HG02840 (cell line): ENCODE measurements at regions not wholly inside any gene's neighbourhood (a gene's known extent, or its start where the extent isn't known, plus 50 kb on each side); places are given as distances from the start of the nearest gene placed in this dataset.

ENCODE experiments used
- ATAC-seq: cut with Tn5 transposase; IDR thresholded peaks from one replicate; pipeline ENCODE4 v1.9.1; 2021; ENCODE audit warnings: mild to moderate bottlenecking, moderate library complexity, moderate number of reproducible peaks; ENCODE audit not compliant: unreplicated experiment, low FRiP score

DNA sequence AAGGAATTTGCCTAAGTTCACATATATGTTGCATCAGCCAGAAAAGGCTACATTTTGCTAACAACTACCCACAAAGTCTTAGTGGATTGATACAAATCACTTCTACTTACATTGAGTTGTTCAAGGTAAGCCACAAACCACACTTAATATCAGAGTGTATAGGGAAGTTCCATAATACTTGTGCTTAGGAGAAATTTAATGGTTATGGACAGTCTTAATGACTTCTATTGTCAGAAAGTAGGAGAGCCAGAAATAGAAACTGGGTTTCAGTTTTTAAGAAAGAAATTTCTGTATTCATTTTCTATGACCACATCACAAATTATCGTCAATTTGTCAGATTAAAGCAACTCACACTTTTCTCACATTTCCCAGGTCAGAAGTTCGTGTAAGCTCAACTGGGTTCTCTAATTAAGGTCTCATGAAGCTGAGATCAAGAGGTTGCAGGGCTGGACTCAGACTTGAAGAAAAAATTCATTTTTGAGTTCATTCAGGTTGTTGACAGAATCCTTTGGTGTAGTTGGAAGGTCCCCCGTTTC, 695.7 kb downstream of the CDH11 start:
- ATAC-seq = no peak

DNA sequence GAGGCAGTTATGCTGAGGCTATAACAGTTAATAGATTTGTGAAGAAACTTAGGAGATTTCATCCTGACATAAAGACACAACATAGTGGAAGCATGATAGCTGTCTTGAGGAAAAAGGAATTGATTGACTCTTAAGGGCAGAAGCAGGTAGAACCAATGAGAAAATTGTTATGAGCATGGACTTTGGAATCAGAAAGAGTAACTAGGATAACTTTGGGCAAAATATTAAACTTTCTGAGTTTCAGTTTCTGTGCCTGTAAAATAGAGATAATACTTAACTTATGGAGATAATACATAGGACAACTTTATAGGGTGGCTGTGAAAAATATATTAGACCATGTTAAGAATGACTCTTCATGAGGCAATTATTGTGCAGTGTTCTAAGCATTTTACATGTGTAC, 696.5 kb downstream of the CDH11 start:
- no peak for ATAC-seq

DNA sequence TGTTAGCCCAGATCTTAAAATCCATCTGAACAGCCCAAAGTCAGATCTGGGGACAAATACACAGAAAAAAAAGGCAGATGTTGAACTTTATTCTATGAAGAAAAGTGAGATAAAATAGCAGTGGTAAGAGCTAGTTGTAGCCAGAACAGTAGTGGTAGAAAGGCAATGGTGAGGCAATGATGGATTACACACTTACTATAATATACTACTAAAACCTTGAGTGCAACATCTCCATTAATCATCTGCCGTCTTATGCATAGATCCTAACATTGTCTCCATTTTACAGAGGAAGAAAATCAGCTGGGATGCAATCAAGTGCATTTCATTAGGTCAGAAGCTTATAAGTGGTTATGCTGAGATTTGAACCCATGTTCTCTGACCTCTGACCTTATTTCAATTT, 699.6 kb downstream of the CDH11 start:
- no peak for ATAC-seq

DNA sequence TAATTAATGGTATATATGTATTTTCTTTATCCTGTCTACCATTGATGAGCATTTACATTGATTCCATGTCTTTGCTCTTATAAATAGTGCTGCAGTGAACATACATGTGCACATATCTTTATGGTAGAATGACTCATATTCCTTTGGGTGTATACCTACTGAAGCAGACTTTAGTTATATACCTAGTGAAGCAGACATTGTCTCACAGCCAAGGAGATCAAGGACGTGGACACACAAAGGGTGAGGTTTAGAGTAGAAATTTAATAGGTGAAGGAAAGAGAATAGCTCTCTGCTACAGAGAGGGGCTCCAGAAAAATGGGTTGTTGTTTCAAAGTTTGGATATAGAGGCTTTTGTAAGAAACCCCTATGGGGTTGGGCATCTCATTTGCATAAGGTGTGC, 700.3 kb downstream of the CDH11 start:
- no peak for ATAC-seq

DNA sequence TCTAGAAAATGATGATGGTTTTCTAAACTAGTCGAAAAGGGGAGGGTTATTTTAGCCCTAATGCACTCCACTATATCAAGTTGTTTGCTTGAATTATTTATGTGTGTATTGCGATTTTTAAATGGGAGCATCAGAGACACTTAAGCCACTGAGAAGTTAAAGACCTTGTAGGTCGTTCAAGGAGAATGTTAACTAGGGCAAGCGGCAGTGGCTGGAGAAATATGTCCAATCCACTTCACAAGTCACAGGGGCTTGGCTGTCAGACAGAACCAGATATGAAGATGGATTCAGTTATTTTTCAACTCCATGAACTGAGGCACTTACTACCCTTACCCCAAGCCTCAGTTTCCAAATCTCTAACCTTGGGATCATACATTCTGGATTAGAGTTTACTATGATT, 702.0 kb downstream of the CDH11 start:
- no peak for ATAC-seq

DNA sequence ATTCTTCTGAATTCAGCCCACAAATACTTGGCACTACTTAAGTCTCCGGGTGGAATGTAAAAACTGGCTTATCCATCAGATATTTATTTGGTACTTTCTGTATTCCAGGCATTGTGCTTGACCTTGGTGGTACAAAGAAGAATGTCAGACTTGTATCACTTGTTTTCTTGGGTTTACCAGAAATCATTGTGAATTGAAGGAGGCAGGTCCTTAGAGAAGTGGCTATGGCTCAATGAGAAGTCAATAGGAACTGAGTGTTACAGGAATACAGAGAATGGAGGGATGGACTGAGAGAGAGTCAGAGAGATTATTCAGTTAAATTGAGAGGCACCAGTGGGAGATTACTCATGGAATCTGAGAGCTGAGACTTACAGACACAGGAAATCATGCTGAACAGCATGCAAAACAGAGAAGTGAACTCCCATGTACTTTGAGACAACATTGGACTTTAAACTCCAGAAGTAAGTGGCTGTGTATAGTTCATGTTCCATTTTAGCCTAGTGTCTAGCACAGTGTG, 704.1 kb downstream of the CDH11 start:
- ATAC-seq = no peak

DNA sequence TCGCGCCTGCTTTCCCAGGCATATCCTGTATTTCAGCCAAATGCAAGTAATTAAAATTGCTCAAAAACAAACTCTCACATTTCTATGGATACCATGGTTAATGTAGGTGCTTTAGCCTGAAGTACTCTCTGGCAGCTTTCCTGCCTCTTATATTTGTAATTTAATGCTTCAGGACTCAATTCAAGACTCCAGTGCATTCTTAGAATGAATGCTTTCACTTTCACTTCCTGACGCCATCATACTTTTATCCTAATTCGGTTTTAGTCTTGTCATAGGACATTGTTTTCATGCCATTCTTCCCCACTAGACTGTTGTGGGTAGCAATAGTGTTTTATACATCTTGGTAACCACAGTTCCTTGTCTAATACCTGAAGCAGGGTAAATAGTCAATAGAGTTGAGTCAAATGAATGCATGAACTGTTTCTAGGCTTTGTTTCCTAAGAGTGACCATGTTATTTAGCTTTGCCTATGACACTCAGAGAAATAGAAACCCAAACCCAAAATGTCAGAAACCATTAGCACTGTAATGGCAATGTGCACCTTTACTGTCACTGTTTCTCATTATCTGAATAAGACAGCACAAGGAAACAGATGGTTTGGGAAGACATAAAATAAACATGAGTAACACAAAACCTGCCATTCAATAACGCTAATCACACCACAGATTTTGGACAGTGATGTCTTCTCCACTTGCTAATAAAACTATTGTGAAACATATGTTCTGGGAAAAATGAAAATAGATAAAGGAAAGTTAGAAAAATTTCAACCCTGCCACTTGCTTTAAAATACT, 705.5 kb downstream of the CDH11 start:
- no peak for ATAC-seq

DNA sequence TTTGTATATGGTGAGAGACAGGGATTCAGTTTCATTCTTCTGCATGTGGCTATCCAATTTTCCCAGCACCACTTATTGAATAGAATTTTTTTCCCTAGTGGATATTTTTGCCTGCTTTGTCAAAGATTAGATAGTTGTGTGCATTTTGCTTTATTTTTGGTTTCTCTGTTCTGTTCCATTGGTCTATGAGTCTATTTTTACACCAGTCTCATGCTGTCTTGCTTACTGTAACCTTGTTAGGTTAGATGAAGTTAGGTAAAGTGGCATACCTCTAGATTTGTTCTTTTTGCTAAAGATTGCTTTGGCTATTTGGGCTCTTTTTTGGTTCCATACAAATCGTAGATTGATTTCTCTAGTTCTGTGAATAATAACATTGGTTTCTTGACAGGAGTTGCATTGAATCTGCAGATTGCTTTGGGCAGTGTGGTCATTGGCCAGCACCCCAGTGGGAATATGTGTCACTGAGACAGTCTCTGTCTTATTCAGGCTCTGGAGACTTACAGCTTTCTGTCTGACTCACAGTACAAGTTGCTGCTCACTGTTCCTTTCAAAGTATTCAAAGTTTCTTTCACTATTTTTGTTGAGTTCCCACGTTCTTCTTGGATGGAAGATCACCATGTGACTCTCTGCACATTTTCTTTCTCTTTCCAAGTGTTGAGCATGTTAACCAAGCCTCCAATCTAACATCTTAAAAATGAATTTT, 709.1 kb downstream of the CDH11 start:
- no peak for ATAC-seq

DNA sequence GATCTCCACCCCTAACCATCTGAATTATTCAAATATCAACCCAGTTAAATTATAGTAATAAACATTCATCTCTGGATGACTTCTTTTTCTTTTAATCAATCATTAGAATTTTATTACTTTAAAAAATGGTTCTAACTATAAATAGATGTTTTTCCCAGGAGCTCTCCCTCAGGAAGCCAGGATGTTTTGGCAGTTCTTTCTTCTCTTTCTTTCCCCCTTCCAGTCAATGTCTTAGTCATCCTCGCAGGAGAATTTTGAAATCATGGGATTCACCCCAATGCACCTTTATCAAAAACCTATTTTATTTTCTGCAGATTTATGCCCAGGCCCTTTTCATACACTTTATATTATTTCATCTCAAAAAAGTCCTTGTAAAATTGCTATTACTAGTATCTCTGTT, 711.6 kb downstream of the CDH11 start:
- no peak for ATAC-seq

DNA sequence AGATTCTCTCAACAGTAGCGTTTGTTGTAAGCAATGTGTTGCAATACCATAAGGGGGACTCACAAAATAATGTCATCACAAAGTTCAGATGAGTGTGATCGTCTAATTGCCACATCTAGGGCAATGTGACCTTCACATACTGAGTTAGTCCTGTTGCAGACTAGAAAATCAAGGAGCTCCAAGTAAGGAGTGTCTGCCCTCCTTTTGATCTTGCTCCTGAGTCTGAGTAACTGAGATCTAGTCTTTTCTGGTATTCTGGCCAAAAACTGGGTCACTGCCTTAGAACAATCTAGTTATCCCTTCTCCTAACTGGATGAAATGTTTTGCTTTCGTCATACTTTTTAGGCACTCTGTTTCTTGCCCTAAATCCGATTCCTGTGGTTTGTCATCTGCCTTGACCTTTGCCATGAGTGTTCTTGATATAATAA, 712.1 kb downstream of the CDH11 start:
- no peak for ATAC-seq

DNA sequence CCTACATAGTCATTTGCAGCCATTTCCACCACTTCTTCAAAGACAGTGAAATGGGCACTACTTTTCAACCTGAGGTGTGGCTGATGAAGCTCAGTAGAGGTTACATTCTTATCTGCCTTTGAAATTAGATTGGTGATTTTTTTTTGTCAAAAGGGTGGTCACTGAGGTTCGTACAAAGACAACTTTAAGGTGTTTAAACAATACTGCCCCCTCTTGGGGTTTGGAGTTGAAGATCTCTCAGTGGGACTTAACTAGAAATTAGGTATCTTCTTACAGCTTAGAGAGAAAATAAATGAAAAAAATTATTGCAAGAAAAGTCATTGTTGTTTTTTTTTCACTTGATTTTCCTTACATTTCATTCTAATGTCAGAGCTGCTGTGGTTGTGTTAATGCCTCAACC, 713.2 kb downstream of the CDH11 start:
- no peak for ATAC-seq

DNA sequence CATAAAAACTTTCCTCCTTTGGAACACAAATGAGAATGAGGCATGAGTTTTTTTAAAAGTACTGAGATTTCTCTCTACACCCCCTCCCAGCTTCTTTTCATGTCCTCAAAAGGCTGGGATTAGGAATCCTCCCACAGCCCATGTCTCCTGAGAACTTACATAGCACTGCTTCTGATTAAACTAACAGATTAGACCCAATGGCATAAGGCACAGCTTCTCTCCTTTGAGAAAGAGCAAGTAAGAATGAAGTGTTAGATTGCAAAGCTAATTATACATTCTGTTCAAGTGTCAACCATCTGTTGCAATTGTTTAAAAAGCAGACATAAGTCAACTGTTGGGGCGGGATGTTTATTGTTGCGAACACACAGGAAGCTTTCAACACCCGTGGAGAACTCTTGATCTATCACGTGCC, 715.1 kb downstream of the CDH11 start:
- no peak for ATAC-seq

DNA sequence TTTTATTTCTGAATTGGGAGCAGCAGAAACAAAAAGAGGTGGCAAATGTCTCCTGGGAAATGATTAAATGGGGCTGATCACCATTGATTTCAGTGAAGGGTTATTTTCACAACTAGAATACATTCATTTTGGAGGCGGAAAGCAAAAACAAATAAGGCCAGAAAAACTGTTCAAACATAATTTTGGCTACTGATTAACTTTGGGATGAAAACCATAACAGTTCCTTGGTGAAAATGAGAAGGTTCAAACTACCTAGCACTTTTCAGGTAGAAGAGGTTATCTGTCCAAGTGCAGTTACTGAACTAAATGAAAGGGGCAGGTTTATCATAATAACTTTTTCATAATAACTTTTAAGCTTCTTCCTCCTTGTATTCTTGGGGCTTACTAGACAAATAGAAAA, 718.5 kb downstream of the CDH11 start:
- no peak for ATAC-seq

DNA sequence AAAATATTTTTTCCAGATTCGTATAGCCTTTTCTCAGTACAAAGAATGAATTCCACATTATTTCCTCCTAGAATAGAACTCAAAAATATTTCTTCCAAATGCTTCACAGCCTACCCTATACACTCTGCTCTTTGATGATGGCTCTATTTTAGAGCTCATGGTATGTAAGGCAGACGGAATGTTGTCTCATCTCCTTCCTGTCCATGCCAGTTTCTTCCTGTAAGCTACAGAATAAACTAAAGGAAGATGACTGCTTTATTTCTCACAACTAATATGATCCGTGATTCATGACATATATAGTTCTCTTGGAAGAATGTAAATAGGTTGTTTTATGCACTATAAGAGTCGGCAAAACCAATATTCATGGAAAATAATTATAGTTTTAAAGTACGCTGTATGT, 723.1 kb downstream of the CDH11 start:
- no peak for ATAC-seq

DNA sequence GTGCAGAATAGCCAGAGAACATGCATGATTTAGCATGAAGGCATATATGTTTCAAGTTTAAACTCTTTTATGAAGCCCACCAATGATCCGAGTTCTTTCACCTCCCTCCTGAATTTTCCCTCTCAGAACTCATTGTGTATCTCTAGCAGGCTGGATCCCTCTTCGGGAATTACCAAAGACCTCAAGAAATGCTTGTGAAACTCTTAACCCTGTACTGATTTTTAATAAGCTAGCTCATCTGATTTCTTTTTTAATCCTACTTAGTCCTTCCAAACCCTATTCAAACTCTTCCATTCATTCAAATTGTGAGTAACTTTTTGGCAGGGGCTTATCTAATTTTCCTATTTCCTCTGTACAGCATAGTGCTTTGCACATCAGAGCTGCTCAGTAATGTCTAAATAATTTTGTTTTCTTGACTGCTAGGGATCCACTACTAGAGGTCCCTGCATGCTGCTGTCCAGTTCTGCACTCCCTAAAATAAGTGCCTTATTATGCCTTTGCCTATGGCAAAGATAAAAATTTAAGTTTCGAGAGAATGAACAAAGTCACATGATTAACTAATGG, 723.8 kb downstream of the CDH11 start:
- no peak for ATAC-seq

DNA sequence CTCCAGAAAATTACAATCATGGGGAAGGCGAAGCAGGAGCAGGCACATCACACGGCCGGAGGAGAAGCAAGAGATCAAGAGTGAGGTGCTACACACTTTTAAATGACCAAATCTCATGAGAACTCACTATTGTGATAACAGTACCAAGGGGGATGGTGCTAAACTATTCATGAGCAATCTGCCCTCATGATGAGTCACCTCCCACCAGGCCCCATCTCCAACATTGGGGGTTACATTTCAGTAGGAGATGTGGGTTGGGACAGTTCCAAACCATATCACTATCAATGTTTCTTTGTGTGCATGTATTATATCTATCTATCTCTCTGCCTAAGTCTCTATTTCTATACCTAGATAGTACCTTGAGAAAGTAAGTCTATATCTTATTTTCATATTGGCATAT, 724.8 kb downstream of the CDH11 start:
- no peak for ATAC-seq

DNA sequence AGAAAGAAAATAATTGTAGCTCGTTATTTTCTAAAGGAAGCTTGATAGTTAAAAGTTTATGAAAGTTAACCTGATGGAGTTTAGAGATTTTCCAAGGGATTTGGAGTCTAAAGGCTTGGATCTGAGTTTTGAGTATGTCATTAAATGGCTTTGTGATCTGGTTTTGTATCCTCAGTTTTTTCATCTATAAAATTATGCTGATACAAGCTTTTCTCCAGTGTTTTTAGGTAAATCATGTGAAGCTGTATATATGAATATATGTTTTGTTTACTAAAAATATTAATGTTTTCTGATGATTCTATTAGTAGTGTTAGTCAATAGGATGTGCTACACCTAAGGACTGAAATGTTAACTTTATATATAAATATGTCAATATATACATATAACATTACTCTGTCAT, 727.8 kb downstream of the CDH11 start:
- no peak for ATAC-seq

DNA sequence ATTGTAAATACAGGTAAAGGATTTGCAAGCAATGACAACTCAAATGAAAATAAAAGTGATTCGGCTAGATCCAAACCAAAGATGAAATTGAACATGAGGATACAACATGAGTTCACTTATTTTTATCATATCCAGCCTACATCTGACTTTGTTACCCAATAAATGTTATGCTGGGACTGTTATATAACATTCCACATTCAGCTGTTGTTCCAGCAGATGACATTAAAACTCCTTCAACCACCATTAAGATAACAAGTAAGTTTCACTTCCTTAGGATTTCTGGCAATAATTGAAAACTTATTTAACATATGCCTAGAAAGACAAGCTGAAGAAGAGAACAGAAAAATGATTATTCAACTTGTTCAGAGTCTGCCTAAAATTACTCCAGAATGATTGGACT, 729.4 kb downstream of the CDH11 start:
- no peak for ATAC-seq

DNA sequence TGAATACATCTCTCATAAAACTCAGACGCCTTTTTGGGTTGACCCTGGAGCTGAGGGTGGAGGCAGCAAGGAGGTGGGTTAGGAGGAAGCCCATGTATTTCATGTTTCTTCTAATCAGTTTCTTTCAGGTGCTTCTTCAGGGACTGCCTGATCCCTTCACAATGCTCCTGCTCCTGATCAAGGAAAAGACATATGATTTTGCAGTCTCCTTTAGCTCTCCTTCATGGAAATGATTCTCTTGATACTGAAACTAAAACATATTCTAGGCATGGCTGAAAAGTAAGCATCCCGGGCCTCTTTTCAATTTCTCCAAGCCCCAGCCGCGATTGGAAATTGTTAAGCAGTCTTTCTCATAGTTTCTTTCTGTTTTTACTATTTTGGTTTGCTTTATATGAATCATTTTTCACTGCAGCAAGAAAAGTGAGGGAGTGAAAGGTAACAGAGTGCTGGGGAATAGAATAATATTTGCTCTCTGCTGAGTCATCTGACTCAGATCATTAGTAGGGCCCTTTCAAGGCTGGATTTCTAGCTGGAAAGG, 730.7 kb downstream of the CDH11 start:
- no peak for ATAC-seq

DNA sequence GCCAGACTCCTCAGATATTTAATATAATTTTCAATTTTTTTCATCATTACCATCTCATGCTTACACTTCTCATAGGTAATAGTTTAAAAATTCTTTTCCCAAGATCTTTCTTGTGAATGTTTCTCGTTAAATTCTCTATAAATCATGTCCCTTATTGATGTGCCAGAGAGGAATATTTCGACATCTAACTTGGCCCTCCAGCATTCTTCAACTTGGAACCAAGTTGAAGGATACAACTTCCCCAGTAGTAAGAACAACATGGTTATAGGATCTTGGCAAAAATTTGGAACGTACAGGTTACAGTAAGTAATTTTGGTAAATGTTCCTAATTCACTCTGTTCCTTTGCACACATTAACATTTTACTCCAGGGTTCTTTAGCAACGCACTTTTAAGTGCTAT, 731.8 kb downstream of the CDH11 start:
- ATAC-seq = no peak

DNA sequence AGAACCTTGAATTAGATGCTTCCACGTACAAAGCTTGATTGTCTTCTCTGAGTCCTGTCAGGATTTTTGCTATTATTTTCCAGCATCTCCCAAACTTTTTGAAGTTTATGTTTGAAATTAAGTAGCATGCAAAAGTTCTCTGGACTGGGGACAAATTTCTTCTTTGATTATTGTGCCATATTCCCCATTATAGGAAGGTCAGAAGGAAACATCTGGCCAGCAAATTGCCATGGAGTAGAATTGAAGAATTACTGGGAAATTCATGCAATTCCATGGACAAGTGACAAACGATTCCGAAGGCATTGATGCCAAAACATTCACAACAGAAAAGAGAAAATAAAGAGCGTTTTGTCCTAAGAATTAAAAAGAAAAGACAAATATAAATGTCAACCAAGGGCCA, 737.2 kb downstream of the CDH11 start:
- ATAC-seq = no peak
